HG03108 (cell line): ENCODE measurements at regions not wholly inside any gene's neighbourhood (a gene's known extent, or its start where the extent isn't known, plus 50 kb on each side); places are given as distances from the start of the nearest gene placed in this dataset.
"Not testable (repeated sequence)": the region's sequence is repeated elsewhere in the genome, so short reads cannot be mapped to it uniquely, and the experiment has no call there.

ENCODE experiments used
- ATAC-seq: cut with Tn5 transposase; IDR thresholded peaks from one replicate; pipeline ENCODE4 v1.9.1; 2021; ENCODE audit warnings: moderate library complexity; ENCODE audit not compliant: unreplicated experiment

GRCh38 chr5:171541341-171541776 lies 121.9 kb downstream of the FGF18 start:
- no peak for ATAC-seq

- no peak for ATAC-seq
Measured at GRCh38 chr5:171542525-171543140, 123.2 kb downstream of the FGF18 start.

GRCh38 chr5:171543148-171543815 lies 123.8 kb downstream of the FGF18 start:
- no peak for ATAC-seq

GRCh38 chr5:171544913-171545765 lies 125.7 kb downstream of the FGF18 start:
- no peak for ATAC-seq

- ATAC-seq, result no peak
Measured at GRCh38 chr5:171549274-171549673, 129.8 kb downstream of the FGF18 start.

- not testable (repeated sequence) for ATAC-seq
Measured at GRCh38 chr5:171553817-171554216, 134.4 kb downstream of the FGF18 start.

- ATAC-seq, result no peak
Measured at GRCh38 chr5:171555160-171555559, 135.7 kb downstream of the FGF18 start.

GRCh38 chr5:171562822-171563221 lies 143.4 kb downstream of the FGF18 start:
- no peak for ATAC-seq

GRCh38 chr5:171568389-171568788 lies 148.9 kb downstream of the FGF18 start:
- no peak for ATAC-seq

- ATAC-seq, result no peak
Measured at GRCh38 chr5:171569065-171569712, 149.7 kb downstream of the FGF18 start.

GRCh38 chr5:171570244-171570825 lies 150.9 kb downstream of the FGF18 start:
- ATAC-seq, result no peak

GRCh38 chr5:171571663-171572062 lies 152.2 kb downstream of the FGF18 start:
- ATAC-seq, result no peak

- ATAC-seq, result no peak
Measured at GRCh38 chr5:171573021-171573420, 153.6 kb downstream of the FGF18 start.

- ATAC-seq, result no peak
Measured at GRCh38 chr5:171573451-171574225, 154.2 kb downstream of the FGF18 start.

- ATAC-seq, result no peak
Measured at GRCh38 chr5:171574376-171574775, 154.9 kb downstream of the FGF18 start.

GRCh38 chr5:171575386-171575785 lies 155.9 kb downstream of the FGF18 start:
- ATAC-seq, result no peak

GRCh38 chr5:171575808-171576207 lies 156.4 kb downstream of the FGF18 start:
- no peak for ATAC-seq

- ATAC-seq, result no peak
Measured at GRCh38 chr5:171577042-171577758, 157.8 kb downstream of the FGF18 start.

GRCh38 chr5:171578049-171578828 lies 158.8 kb downstream of the FGF18 start:
- no peak for ATAC-seq
